ENCODE measurements at regions not wholly inside any gene's neighbourhood (a gene's known extent, or its start where the extent isn't known, plus 50 kb on each side); places are given as distances from the start of the nearest gene placed in this dataset.
A peak's percentile ranks its signal among the peaks of the same experiment; 100 is the strongest.

DNA sequence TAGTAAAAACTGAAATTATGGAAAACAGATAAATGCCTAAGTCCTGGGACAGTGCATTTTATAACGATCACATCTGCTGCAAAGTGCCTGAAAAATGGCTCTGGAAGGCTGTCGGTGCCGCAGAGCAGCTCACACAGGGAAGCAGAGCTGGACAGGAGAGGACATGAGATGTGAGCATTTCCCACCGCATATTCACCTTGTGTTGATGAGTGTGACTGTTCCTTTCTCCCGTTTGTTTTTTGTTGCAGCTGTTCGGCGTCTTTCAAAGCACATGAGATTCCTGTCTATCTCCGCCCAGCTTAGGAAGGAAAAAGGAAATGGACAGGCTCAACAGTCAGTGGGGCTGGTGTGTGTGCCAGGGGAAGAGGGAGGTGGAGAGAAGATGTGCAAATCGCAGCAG, 164.9 kb upstream of the SEMA6A start:
- Histone ChIP-seq H3K4me1 (peaks cover 21% of the 10 kb centered on the region), H3K9me3 (no peaks in the 10 kb centered on the region), H3K27ac (no peak overlapping the region), H3K27me3 (no peaks in the 10 kb centered on the region), H3K4me3 (no peak overlapping the region), H3K36me3 (no peaks in the 10 kb centered on the region)
- intact Hi-C loops (cut with DNase I) = no loop called here
- ATAC-seq (peak; percentile 39), DNase-seq (no peak)
- TF ChIP-seq CTCF (IDR thresholded peaks at IDR 0.05) = no peak

GRCh38 chr5:116738615-116739261, 164.1 kb upstream of the SEMA6A start:
- ATAC-seq = no peak
- no peak overlapping the region for H3K27ac ChIP-seq
- TF ChIP-seq CTCF (IDR thresholded peaks at IDR 0.05) = no peak
- no peaks in the 10 kb centered on the region for H3K36me3 ChIP-seq
- H3K4me1 ChIP-seq = peaks cover 25% of the 10 kb centered on the region
- DNase-seq = no peak
- H3K9me3 ChIP-seq = no peaks in the 10 kb centered on the region
- no peak overlapping the region for H3K4me3 ChIP-seq
- intact Hi-C loops (cut with DNase I) = no loop called here
- no peaks in the 10 kb centered on the region for H3K27me3 ChIP-seq

- Histone ChIP-seq H3K27ac (no peak overlapping the region), H3K36me3 (no peaks in the 10 kb centered on the region), H3K9me3 (no peaks in the 10 kb centered on the region), H3K4me1 (peaks cover 25% of the 10 kb centered on the region), H3K27me3 (no peaks in the 10 kb centered on the region), H3K4me3 (no peak overlapping the region)
- ATAC-seq (peak; percentile 52), DNase-seq (no peak)
- intact Hi-C loops (cut with DNase I) = no loop called here
- no peak for TF ChIP-seq CTCF (IDR thresholded peaks at IDR 0.05)
These were observed 163.6 kb upstream of the SEMA6A start for GRCh38 chr5:116738239-116738614.

- no peak for TF ChIP-seq CTCF (IDR thresholded peaks at IDR 0.05)
- DNase-seq (no peak), ATAC-seq (no peak)
- intact Hi-C loops (cut with DNase I) = no loop called here
- Histone ChIP-seq H3K36me3 (no peaks in the 10 kb centered on the region), H3K9me3 (no peaks in the 10 kb centered on the region), H3K27ac (no peak overlapping the region), H3K27me3 (no peaks in the 10 kb centered on the region), H3K4me1 (peaks cover 25% of the 10 kb centered on the region), H3K4me3 (no peak overlapping the region)
These were observed 162.0 kb upstream of the SEMA6A start for GRCh38 chr5:116736671-116737070.

DNA sequence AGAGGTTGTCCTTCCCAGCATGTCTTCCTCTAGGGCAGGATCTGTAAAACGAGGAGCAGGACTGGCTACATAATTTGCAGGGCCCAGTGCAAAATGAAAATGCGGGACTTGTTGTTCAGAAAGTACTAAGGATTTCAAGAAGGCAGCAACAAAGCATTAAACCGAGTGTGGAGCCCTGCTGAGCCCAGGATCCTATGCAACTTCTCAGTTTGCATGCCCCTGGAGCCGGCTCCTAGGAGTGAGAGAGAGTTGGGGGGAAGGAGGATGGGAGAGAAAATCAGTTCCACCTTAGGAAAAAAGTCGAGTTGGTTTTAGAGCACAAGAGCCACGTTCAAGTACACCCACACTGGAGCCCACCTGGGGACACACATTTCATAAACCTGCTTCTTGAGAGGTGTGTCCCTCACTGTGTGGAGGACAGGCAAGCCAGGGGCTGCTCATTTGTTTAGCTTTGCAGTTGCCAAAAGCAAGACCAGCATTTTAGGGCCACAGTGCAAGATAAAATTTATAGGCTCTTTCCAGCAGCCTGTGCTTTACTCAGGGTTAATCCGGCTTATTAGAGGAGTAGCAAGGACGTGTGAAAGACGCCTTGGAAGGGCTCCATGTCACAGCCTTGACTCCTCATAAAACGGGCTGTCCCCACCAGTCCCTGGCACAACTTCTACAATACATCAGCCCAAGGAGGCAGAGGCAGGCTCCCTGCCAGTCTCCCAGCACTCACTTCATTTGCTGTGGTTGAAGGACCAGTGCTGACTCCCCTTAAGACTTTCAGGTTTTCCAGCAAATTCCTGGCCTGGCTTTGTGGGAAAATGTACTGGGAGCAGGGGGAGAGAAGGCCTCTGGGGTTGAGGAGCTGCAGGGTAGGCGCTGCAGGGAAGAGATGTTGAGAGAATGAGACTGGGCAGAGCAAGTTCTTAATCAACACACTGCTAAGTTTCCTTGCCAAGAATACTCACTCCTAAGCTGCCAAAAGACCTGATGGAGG, 159.7 kb upstream of the SEMA6A start:
- intact Hi-C loops (cut with DNase I) = no loop called here
- no peaks in the 10 kb centered on the region for H3K27me3 ChIP-seq
- DNase-seq = no peak
- no peaks in the 10 kb centered on the region for H3K36me3 ChIP-seq
- TF ChIP-seq CTCF (IDR thresholded peaks at IDR 0.05) = no peak
- H3K27ac ChIP-seq = no peak overlapping the region
- no peak overlapping the region for H3K4me3 ChIP-seq
- peak; percentile 19 for ATAC-seq
- H3K4me1 ChIP-seq = peaks cover 17% of the 10 kb centered on the region
- no peaks in the 10 kb centered on the region for H3K9me3 ChIP-seq
